CD4-positive, alpha-beta T cell (primary cell): ENCODE measurements at regions not wholly inside any gene's neighbourhood (a gene's known extent, or its start where the extent isn't known, plus 50 kb on each side); places are given as distances from the start of the nearest gene placed in this dataset.
A peak's percentile ranks its signal among the peaks of the same experiment; 100 is the strongest.

Experiments used
- ATAC-seq: fragments of 200-7000 bp; cut with Tn5 transposase; one replicate; pipeline ENCODE4 v1.10.0; 2022; ENCODE audit warnings: mild to moderate bottlenecking; ENCODE audit not compliant: poor library complexity
- CTCF ChIA-PET: fragments of 350-600 bp; sonication (Branson Sonifier 250); formaldehyde crosslinking; loops from one replicate; lab custom pipeline; 2021; ENCODE audit warnings: antibody characterized with exemption, inconsistent platforms; lab: Charles Lee
- POLR2A ChIA-PET: fragments of 350-600 bp; sonication (Branson Sonifier 250); formaldehyde crosslinking; loops from one replicate; lab custom pipeline; 2021; ENCODE audit warnings: antibody characterized with exemption, inconsistent platforms; lab: Charles Lee
- DNase-seq, 14 experiments: peaks; one replicate each; pipeline ENCODE4 v3.0.0-alpha.2; 2013 to 2020; ENCODE audit warnings: mixed read lengths in 2 of 14
- H3K27ac ChIP-seq, 2 donors: one replicate each; pipeline versions ENCODE4 v1.5.1 to v1.7.0; 2013; ENCODE audit warnings: low read length in 2 of 2, low read depth in 1 of 2, mild to moderate bottlenecking in 1 of 2
- H3K27me3 ChIP-seq, 2 experiments: 1 replicate in 1 of 2; 2 replicates in 1 of 2; pipeline versions ENCODE4 v1.6.1 to v1.7.0; 2013; ENCODE audit warnings: low read length in 2 of 2, control low read depth in 1 of 2, mild to moderate bottlenecking in 1 of 2, moderate library complexity in 1 of 2; ENCODE audit not compliant: insufficient read depth in 2 of 2, control insufficient read depth in 1 of 2
- H3K36me3 ChIP-seq: one replicate; pipeline ENCODE4 v1.6.1; 2013; ENCODE audit warnings: low read length, control low read depth; ENCODE audit not compliant: insufficient read depth
- H3K4me1 ChIP-seq: one replicate; pipeline ENCODE4 v1.6.1; 2013; ENCODE audit warnings: low read length, control low read depth; ENCODE audit not compliant: insufficient read depth
- H3K4me3 ChIP-seq: one replicate; pipeline ENCODE4 v1.5.1; 2013; ENCODE audit warnings: mild to moderate bottlenecking, low read length, moderate library complexity
- H3K9me3 ChIP-seq, 2 experiments: 1 replicate in 1 of 2; 2 replicates in 1 of 2; pipeline versions ENCODE4 v1.6.1 to v1.7.0; 2013; ENCODE audit warnings: low read length in 2 of 2, mild to moderate bottlenecking in 2 of 2, control low read depth in 1 of 2, moderate library complexity in 1 of 2; ENCODE audit not compliant: control insufficient read depth in 1 of 2, insufficient read depth in 1 of 2
- H3K27ac Mint-ChIP-seq: one replicate; pipeline ENCODE4 v1.8.0; 2020; ENCODE audit warnings: mixed read lengths
- H3K27me3 Mint-ChIP-seq: one replicate; pipeline ENCODE4 v1.8.0; 2021; ENCODE audit warnings: mixed read lengths
- H3K36me3 Mint-ChIP-seq: one replicate; pipeline ENCODE4 v1.8.0; 2021; ENCODE audit warnings: low read depth, mixed read lengths
- H3K4me1 Mint-ChIP-seq: one replicate; pipeline ENCODE4 v1.8.0; 2021; ENCODE audit warnings: low read depth, mixed read lengths
- H3K4me3 Mint-ChIP-seq: one replicate; pipeline ENCODE4 v1.8.0; 2020; ENCODE audit warnings: mild to moderate bottlenecking, mixed read lengths
- H3K9me3 Mint-ChIP-seq: one replicate; pipeline ENCODE4 v1.8.0; 2020; ENCODE audit warnings: mixed read lengths
- CTCF ChIP-seq: fragments of 200-600 bp; IDR thresholded peaks from one replicate; pipeline ENCODE4 v1.8.0; 2022; ENCODE audit warnings: antibody characterized with exemption, mild to moderate bottlenecking
- intact Hi-C, 2 experiments: fragments of 100-400 bp; cut with DNase I in 1 of 2; cut with micrococcal nuclease in 1 of 2; formaldehyde crosslinking; loops; one replicate each; pipeline versions ENCODE4 v1.15.1 to v1.9.0; 2023 to 2025; cut with DNase I, micrococcal nuclease

GRCh38 chr7:112395411-112395810 lies 54.8 kb upstream of the IFRD1 start:
- no peak for TF ChIP-seq CTCF
- Mint-ChIP-seq H3K4me3 (no peak overlapping the region), H3K27me3 (no peaks in the 10 kb centered on the region), H3K27ac (no peak overlapping the region), H3K9me3 (no peaks in the 10 kb centered on the region), H3K36me3 (no peaks in the 10 kb centered on the region), H3K4me1 (peaks cover 55% of the 10 kb centered on the region)
- Histone ChIP-seq H3K4me1 (peaks cover 20% of the 10 kb centered on the region), H3K27me3 (no peaks in the 10 kb centered on the region), H3K4me3 (no peak overlapping the region), H3K9me3 (no peaks in the 10 kb centered on the region), H3K36me3 (no peaks in the 10 kb centered on the region), H3K27ac (no peak overlapping the region)
- no peak for ATAC-seq
- intact Hi-C loops = loop anchor here (10.0 kb wide), 3 partner anchors 59 to 719 kb away; partner anchors contain the start of genes DOCK4 (in 1 of the 2), IFRD1 (in 1 of the 2), SMIM30 (in 1 of the 2) and ZNF277 (in 1 of the 2)
- CTCF ChIA-PET = no interaction called here
- POLR2A ChIA-PET = no interaction called here
- no peak for DNase-seq

DNA sequence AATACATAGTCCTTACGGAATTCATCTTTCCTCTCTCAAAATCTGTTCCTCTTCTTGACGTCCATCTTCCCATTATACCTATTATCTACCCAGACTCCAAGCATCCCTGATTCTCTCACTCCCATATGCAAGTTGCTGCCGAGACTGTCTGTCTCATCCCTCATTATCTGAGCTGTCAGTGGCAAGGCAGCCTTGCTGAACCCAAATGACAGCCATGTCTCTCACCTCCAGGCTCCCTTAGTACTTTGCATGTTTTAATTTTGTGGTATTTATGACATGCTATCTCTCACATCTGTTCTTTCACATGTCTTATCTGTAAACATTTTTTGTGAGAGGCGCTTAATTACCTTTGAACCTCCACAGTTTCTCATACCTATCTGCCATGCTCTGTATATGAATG lies 54.4 kb upstream of the IFRD1 start:
- no peak overlapping the region for H3K27ac Mint-ChIP-seq
- H3K4me3 Mint-ChIP-seq = peak overlapping the region; percentile 44
- POLR2A ChIA-PET = no interaction called here
- Histone ChIP-seq H3K4me3 (no peak overlapping the region), H3K27me3 (no peaks in the 10 kb centered on the region), H3K27ac (no peak overlapping the region), H3K4me1 (peaks cover 20% of the 10 kb centered on the region), H3K9me3 (no peaks in the 10 kb centered on the region), H3K36me3 (no peaks in the 10 kb centered on the region)
- no peak for TF ChIP-seq CTCF
- H3K9me3 Mint-ChIP-seq = no peaks in the 10 kb centered on the region
- H3K27me3 Mint-ChIP-seq = no peaks in the 10 kb centered on the region
- DNase-seq (no peak), ATAC-seq (no peak)
- CTCF ChIA-PET = no interaction called here
- intact Hi-C loops = loop anchor here (10.0 kb wide), 3 partner anchors 59 to 719 kb away; partner anchors contain the start of genes DOCK4 (in 1 of the 2), IFRD1 (in 1 of the 2), SMIM30 (in 1 of the 2) and ZNF277 (in 1 of the 2)
- peaks cover 52% of the 10 kb centered on the region for H3K4me1 Mint-ChIP-seq
- no peaks in the 10 kb centered on the region for H3K36me3 Mint-ChIP-seq

- TF ChIP-seq CTCF = no peak
- ATAC-seq = peak; percentile 80
- Mint-ChIP-seq H3K36me3 (no peaks in the 10 kb centered on the region), H3K27me3 (no peaks in the 10 kb centered on the region), H3K4me1 (peaks cover 36% of the 10 kb centered on the region), H3K27ac (peak overlapping the region; percentile 12), H3K4me3 (peak overlapping the region; percentile 46), H3K9me3 (no peaks in the 10 kb centered on the region)
- H3K9me3 ChIP-seq = no peaks in the 10 kb centered on the region
- H3K27me3 ChIP-seq = no peaks in the 10 kb centered on the region
- H3K27ac ChIP-seq = peak overlapping the region in 1 of 2 donors; percentile 10
- peak in 4 of 14 experiments; percentile 21 to 57 (median 54) for DNase-seq
- ChIA-PET POLR2A (interaction anchor here (0.9 to 1.0 kb wide), 4 partner anchors 8 to 105 kb away, joined by 3 to 4 read pairs (median 3); partner anchors contain the start of gene IFRD1), CTCF (no interaction called here)
- H3K4me3 ChIP-seq = no peak overlapping the region
- no peaks in the 10 kb centered on the region for H3K36me3 ChIP-seq
- H3K4me1 ChIP-seq = peaks cover 12% of the 10 kb centered on the region
- intact Hi-C loops = loop anchor here (10.0 kb wide), 3 partner anchors 56 to 716 kb away; partner anchors contain the start of genes DOCK4 (in 1 of the 2), IFRD1 (in 1 of the 2), SMIM30 (in 1 of the 2) and ZNF277 (in 1 of the 2)
Measured at GRCh38 chr7:112398534-112398933, 51.7 kb upstream of the IFRD1 start.
